Osteocyte (in vitro differentiated cells): ENCODE measurements at regions not wholly inside any gene's neighbourhood (a gene's known extent, or its start where the extent isn't known, plus 50 kb on each side); places are given as distances from the start of the nearest gene placed in this dataset.

Experiments used
- DNase-seq: peaks from one replicate; pipeline ENCODE4 v3.0.0; 2021; ENCODE audit warnings: mixed read lengths; ENCODE audit not compliant: unreplicated experiment; ENCODE audit errors: extremely low spot score
- H3K27ac Mint-ChIP-seq: one replicate; pipeline ENCODE4 v1.8.0; 2021; ENCODE audit warnings: mild to moderate bottlenecking, mixed read lengths; ENCODE audit not compliant: unreplicated experiment
- H3K27me3 Mint-ChIP-seq: one replicate; pipeline ENCODE4 v1.8.0; 2021; ENCODE audit warnings: mixed read lengths; ENCODE audit not compliant: unreplicated experiment
- H3K36me3 Mint-ChIP-seq: one replicate; pipeline ENCODE4 v1.8.0; 2021; ENCODE audit warnings: mixed read lengths; ENCODE audit not compliant: unreplicated experiment
- H3K4me1 Mint-ChIP-seq: one replicate; pipeline ENCODE4 v1.8.0; 2021; ENCODE audit warnings: mixed read lengths; ENCODE audit not compliant: unreplicated experiment
- H3K4me3 Mint-ChIP-seq: one replicate; pipeline ENCODE4 v1.8.0; 2021; ENCODE audit warnings: mild to moderate bottlenecking, moderate library complexity, mixed read lengths; ENCODE audit not compliant: unreplicated experiment
- H3K9me3 Mint-ChIP-seq: one replicate; pipeline ENCODE4 v1.8.0; 2021; ENCODE audit warnings: mixed read lengths; ENCODE audit not compliant: unreplicated experiment
- CTCF ChIP-seq: fragments of 200-600 bp; sonication (generic); IDR thresholded peaks from 2 replicates; pipeline ENCODE4 v1.5.0; 2021; ENCODE audit warnings: antibody characterized with exemption, mild to moderate bottlenecking, moderate library complexity

DNA sequence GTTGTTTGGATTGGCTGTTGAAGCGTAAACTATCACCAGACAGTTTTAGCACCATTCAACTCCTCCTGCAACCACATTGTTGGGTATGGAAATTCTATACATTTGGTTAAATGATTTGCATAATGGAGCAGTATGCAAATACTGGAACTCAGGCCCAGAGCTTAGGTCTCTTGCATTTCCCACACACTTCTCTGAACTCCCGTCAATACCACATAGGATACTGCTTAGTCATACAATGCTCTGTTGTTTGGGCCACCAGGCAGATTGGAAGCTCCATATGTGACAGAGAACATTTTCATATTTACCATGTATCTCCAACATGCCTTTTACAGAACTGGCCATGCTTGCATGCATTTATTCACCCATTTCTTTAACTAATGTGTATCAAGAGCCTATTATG lies 78.0 kb downstream of the IFNG start:
- Mint-ChIP-seq H3K4me3 (no peak overlapping the region), H3K9me3 (no peaks in the 10 kb centered on the region), H3K36me3 (no peaks in the 10 kb centered on the region), H3K4me1 (no peaks in the 10 kb centered on the region), H3K27me3 (peaks cover 22% of the 10 kb centered on the region), H3K27ac (no peak overlapping the region)
- TF ChIP-seq CTCF, result no peak
- DNase-seq, result no peak

GRCh38 chr12:68080577-68080976 lies 79.0 kb downstream of the IFNG start:
- H3K27me3 Mint-ChIP-seq, result peaks cover 20% of the 10 kb centered on the region
- H3K27ac Mint-ChIP-seq, result no peak overlapping the region
- no peaks in the 10 kb centered on the region for H3K4me1 Mint-ChIP-seq
- no peaks in the 10 kb centered on the region for H3K9me3 Mint-ChIP-seq
- H3K4me3 Mint-ChIP-seq, result no peak overlapping the region
- no peaks in the 10 kb centered on the region for H3K36me3 Mint-ChIP-seq
- no peak for TF ChIP-seq CTCF
- no peak for DNase-seq

DNA sequence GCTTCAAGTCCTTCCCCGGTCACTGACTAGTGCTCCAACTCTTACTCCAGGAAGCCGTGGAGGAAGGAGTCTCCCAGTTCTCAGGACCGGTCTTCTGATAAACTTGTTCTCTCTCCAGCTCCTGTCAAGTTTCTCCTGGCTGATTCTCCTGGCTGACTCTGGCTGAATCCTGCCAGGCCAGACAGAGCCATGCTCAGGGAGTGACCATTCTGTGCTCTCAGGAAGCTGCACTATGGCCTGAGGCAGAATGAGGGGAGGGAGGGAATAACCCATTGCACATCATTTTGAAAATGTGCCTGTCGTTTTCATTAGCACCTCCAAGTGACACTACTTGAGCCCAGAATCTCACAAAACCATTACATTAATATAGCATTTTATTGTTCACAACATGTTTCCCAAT lies 80.8 kb downstream of the IFNG start:
- no peak overlapping the region for H3K4me3 Mint-ChIP-seq
- no peak for DNase-seq
- no peak overlapping the region for H3K27ac Mint-ChIP-seq
- H3K36me3 Mint-ChIP-seq, result no peaks in the 10 kb centered on the region
- H3K4me1 Mint-ChIP-seq, result no peaks in the 10 kb centered on the region
- peaks cover 9% of the 10 kb centered on the region for H3K27me3 Mint-ChIP-seq
- H3K9me3 Mint-ChIP-seq, result no peaks in the 10 kb centered on the region
- no peak for TF ChIP-seq CTCF

DNA sequence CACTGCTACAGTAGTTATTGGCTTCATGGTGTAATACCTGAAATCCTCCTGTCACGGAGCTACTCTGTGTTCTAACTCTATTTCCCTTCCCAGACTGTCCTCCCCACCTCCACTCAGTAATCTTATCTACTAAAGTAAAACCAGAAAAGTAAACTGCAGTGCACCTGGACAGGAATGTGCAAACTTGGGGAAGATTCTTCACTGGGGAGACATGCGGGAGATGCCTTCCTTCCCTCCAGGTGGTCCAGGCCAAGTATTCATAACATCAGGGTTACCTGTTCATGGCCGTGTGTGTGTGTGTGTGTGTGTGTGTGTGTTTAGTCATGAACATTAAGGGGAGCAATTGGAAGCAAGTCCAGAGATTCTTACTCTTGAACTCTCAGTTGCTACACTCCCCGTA lies 84.1 kb downstream of the IFNG start:
- Mint-ChIP-seq H3K4me3 (no peak overlapping the region), H3K9me3 (no peaks in the 10 kb centered on the region), H3K27ac (no peak overlapping the region), H3K4me1 (no peaks in the 10 kb centered on the region), H3K27me3 (peaks cover 11% of the 10 kb centered on the region), H3K36me3 (no peaks in the 10 kb centered on the region)
- DNase-seq, result no peak
- TF ChIP-seq CTCF, result no peak

DNA sequence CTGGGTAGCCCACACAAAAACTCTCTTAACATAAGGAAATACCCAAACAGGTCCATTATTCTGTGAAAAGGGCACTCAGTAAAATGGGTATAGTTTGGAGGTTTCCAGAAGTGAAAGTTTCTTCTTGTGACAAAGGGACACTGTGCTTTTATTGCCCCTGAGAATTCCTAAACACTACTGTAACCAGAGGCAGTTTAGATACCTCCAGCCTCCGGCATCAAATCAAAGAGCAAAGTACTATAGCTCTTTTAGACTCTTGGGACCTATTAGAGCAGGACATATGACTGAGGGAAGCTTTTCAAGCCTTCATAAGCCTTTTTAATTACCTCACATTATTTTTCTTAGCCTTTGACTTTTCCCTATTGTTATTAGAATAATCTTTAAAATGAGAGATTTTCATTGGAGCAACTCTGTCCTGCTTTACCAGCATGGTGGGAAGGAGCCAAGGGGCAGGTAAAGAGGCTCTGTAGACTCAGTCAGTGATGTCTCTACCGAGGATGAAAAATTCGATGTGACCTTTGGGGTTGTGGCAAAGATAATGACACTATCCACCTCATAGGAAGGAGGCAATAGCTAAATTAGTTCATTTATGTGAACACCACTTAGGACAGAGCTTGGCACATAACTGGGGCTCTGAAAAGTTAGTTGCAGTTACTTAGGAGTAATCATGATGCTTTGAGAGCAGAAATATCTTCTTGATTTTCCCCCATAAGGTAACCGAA lies 85.1 kb downstream of the IFNG start:
- no peak overlapping the region for H3K4me3 Mint-ChIP-seq
- DNase-seq, result no peak
- no peaks in the 10 kb centered on the region for H3K36me3 Mint-ChIP-seq
- H3K27me3 Mint-ChIP-seq, result peaks cover 13% of the 10 kb centered on the region
- no peaks in the 10 kb centered on the region for H3K4me1 Mint-ChIP-seq
- no peaks in the 10 kb centered on the region for H3K9me3 Mint-ChIP-seq
- no peak for TF ChIP-seq CTCF
- H3K27ac Mint-ChIP-seq, result no peak overlapping the region
